AG08395 (cell line): ENCODE measurements at regions not wholly inside any gene's neighbourhood (a gene's known extent, or its start where the extent isn't known, plus 50 kb on each side); places are given as distances from the start of the nearest gene placed in this dataset.

Source experiments
- DNase-seq: peaks from one replicate; pipeline ENCODE4 v3.0.0; 2012; ENCODE audit warnings: mixed read lengths, low spot score

GRCh38 chr2:237150186-237150585 is 64.5 kb downstream of the COPS8 start:
- DNase-seq = no peak

- no peak for DNase-seq
These were observed 65.2 kb downstream of the COPS8 start for GRCh38 chr2:237150831-237151375.

GRCh38 chr2:237152361-237152760 is 66.7 kb downstream of the COPS8 start:
- no peak for DNase-seq

GRCh38 chr2:237153181-237153580 is 67.5 kb downstream of the COPS8 start:
- no peak for DNase-seq

- peak; percentile 36 for DNase-seq
These were observed 68.5 kb downstream of the COPS8 start for GRCh38 chr2:237154082-237154638.

- DNase-seq = no peak
These were observed 69.5 kb downstream of the COPS8 start for GRCh38 chr2:237154884-237155851.

- DNase-seq = peak; percentile 96
These were observed 70.6 kb downstream of the COPS8 start for GRCh38 chr2:237156031-237156856.

- DNase-seq = no peak
These were observed 71.4 kb downstream of the COPS8 start for GRCh38 chr2:237156857-237157779.

- no peak for DNase-seq
These were observed 72.1 kb downstream of the COPS8 start for GRCh38 chr2:237157780-237158102.

GRCh38 chr2:237158194-237158593 is 72.5 kb downstream of the COPS8 start:
- DNase-seq = no peak

- no peak for DNase-seq
These were observed 73.6 kb downstream of the COPS8 start for GRCh38 chr2:237159006-237159911.

- DNase-seq = no peak
These were observed 74.7 kb downstream of the COPS8 start for GRCh38 chr2:237160271-237160919.

- no peak for DNase-seq
These were observed 75.5 kb downstream of the COPS8 start for GRCh38 chr2:237161189-237161588.

- no peak for DNase-seq
These were observed 77.3 kb downstream of the COPS8 start for GRCh38 chr2:237162959-237163358.

- no peak for DNase-seq
These were observed 78.9 kb downstream of the COPS8 start for GRCh38 chr2:237164474-237165042.

GRCh38 chr2:237165405-237166276 is 80.0 kb downstream of the COPS8 start:
- no peak for DNase-seq

- DNase-seq = no peak
These were observed 81.3 kb downstream of the COPS8 start for GRCh38 chr2:237167038-237167437.

- DNase-seq = no peak
These were observed 82.2 kb downstream of the COPS8 start for GRCh38 chr2:237167934-237168333.
